HG02885 (cell line): ENCODE measurements at regions not wholly inside any gene's neighbourhood (a gene's known extent, or its start where the extent isn't known, plus 50 kb on each side); places are given as distances from the start of the nearest gene placed in this dataset.
"Not testable (repeated sequence)": the region's sequence is repeated elsewhere in the genome, so short reads cannot be mapped to it uniquely, and the experiment has no call there.

ENCODE experiments used
- ATAC-seq: cut with Tn5 transposase; IDR thresholded peaks from one replicate; pipeline ENCODE4 v1.9.1; 2021; ENCODE audit warnings: mild to moderate bottlenecking; ENCODE audit not compliant: unreplicated experiment, poor library complexity

DNA sequence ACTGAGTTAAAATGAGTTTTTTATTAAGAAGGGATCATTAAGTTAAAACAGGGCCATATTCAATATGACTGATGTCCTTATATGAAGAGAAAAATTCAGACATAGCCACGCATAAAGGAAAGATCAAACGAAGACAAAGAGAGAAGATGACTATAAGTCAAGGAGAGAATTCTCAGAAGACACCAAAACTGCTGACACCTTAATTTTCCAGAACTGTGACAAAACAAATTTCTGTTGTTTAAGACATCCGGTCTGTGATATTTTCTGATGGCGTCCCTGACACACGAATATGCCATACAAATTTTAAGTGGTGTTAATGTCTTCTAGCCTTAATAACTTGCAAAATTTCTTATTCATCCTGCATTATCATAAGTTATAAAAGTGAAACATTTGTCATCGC, 1325.2 kb upstream of the DDX18 start:
- no peak for ATAC-seq

DNA sequence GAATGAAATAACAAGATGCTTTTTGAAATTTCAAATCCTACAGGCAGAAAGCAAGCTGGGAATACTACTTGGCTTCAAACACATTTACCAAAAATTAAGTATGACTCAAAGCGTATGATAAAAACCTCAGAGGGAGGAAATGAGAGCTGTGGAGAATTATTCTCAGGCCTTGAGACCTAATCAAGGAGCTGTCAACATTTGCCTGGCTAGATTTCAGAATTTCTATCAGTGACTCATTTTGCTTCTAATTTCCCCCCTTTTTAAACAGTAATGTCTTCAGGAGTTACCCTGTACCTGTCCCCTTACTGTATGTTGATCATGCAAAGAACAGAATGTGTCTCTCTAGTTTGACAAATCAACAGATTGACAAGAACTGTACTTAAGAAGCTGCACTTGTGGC, 1324.5 kb upstream of the DDX18 start:
- ATAC-seq, result no peak

DNA sequence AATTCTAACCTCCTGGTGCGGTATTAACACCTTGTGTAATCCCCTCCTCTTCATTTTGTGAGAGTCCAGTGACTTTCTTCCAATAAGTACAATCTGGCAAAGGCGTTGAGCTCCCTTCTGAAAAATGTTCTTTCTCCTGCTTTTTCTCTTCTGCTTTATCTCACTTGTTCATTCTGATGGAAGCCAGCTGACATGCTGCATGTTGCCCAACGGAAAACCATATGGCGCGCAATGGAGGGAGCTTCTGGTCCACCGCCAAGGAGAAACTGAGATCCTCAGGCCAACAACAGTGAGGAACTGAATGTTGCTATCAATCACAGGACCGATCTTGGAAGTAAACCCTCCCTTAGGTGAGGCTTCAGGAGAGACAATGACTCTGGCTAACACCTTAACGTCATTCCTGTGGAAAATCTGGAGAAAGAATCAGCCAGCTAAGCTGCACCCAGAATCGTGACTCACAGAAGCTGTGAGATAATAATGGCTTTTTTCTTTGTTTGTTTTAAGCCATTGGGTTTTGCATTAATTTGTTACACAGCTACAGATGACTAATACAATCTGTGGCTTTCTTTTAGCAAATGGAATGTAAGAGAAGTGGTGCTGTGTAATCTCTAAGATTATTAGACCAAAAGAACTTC, 1323.9 kb upstream of the DDX18 start:
- ATAC-seq, result no peak

DNA sequence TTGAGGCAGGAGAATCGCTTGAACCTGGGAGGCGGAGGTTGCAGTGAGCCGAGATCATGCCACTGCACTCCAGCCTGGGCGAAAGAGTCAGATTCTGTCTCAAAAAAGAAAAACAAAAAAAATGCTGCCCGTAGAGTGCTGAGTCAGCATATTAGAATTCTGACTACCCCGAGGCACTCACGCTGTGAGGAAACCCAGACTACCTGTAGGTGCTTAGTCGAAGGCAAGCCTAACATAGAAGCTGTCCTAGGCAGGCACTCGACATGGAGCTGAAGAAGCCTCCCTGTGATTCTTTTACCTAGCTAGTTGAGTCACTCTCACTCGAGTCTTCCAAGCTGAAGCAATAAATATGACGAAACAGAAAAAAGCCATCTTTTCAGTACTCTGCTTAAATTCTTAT, 1323.2 kb upstream of the DDX18 start:
- no peak for ATAC-seq

DNA sequence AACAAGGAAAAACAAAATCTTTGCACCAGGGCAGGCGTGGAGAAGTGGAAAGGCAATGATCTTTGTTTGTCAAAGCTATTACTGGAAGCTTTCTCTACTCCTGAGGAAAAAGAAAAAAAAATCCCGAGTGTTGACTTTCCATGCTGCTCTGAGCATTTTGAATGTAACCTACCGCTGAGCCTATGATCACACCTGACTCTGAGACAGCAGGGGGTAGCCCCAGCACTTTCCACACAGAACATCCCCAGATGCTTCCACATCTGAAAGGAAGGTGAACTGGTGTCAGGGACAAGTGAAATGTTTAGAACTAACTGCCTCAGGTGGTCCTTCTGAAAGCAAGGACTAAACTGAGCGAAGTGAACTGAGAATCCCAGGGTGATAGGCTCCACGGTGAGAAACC, 1315.1 kb upstream of the DDX18 start:
- ATAC-seq, result no peak

DNA sequence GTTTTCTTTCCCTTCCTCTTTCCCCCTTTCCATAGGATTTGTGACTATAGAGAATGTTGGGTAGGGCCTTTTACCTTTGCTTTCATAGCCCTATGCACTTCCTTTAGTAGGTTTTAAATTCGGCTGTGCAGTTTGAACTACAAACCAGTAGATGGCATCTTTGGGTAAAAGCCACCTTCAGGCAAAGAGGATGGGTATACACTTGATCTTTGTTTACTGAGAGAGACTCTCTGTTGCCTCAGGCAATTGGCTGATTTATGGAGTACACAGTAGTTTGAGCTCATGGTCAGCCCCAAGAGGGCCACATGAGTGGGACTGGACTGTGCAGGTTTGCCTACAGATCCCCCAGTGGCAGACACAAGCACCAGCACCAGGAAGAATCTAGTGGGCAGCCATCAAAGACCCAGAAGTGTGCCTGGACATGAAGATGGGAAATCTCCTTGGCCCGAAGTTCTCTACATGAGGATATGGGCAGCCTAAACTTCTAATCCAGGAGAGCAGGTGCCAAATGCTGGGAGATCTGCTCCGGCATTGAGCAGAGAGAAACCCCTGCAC, 1304.3 kb upstream of the DDX18 start:
- peak; percentile 50 for ATAC-seq

DNA sequence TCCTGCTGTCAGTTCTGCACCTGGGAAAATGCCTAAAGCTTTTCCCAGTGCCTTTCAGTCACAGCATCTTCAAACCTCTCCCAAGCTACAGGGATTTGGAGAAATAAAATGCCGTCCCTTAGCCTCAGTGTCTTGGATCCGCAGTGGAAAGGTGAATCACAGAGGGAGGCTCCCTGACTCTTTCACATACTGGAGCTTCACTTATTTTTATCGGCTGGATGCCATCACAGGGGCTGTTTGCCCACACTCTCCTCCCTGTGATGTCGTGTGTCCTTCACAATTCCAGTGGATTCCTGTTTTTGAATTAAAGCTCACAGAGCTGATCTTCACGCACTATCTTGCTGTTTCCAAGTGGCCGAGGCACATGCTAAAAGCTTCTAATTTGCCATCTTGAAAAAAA, 1303.1 kb upstream of the DDX18 start:
- no peak for ATAC-seq

DNA sequence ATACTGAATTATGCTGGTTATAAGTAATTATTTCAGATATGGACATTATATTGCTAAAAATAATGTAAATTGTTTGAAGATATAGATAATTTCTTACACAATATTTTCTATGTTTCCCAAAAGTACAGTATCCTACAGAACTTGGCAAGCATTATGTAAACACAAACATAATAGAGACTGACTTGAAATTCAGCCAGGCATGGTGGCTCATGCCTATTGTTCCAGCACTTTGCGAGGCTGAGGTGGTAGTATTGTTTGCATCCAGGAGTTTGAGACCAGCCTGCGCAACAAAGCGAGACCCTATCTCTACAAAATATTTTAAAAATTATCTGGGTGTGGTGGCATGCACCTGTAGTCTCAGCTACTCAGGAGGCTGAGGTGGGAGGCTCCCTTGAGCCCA, 1300.5 kb upstream of the DDX18 start:
- ATAC-seq, result no peak

DNA sequence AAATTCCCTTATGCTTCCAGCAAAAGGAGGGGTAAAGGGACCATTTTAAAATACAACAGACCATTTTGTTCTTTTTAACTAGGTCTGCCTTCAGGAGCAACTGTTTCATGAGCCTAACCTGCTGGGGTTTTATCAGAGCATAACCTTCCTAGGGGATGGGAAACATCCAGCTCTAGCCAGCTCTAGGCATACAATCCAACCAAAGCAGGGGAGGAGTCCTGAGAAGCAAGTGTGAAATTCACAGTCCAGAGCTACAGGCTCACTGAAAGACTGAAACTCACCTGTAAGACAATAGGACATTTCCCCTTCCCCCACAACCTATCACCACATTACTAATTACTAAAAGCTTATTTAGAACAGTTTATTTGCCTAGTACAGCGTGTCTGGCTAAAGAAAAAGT, 1296.6 kb upstream of the DDX18 start:
- no peak for ATAC-seq

DNA sequence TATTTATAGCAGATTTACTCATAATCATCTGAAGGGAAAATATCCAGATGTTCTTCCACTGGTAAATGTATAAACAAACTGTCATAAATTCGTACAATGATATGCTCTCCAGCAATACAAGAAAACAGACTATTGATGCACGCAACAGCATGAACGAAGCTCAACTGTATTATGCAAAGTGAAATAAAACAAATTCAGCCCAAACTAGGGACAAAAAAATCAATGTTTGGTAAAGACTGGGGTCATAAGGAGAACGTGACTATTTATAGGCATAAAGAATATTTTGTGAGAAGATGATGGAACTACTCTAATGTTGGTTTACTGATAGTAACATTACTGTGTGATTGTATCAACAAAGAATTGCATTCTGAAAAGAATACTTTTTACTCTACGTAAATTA, 1276.7 kb upstream of the DDX18 start:
- no peak for ATAC-seq

DNA sequence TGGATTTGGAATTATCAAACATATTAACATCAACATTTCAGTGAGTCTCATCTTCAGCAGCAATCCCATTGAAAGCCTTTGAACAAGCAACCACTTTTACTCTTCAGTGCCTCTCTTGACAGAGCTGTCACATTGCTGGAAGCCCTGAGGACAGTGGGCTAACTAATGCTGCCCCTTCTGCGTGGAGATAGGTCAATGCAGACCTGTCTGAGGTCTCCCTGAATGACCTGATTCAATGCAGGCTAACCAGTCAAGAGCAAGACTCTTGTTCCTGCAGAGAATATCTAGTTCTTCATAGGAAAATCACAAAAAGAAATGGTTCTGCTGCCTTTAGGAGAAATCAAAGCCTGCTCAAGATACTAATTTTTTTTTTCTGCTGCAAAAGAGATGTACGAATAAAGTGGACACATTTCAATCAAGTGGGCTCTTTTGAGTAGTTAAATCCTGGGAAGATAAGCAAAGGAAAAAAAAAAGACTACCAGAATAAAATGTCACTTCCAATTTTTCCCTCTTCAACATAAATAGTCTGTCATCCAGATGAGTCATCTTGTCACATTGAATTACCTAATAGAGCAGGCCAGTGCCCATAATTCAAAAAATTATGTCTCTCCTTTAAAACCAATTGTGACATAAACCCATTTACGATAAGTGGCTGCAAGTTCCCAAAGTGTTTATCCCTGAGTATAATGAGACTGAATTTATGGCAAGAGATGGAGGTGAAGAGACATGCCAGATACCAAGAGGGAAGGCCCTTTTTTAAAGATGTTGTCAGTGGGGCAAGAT, 1269.0 kb upstream of the DDX18 start:
- no peak for ATAC-seq

DNA sequence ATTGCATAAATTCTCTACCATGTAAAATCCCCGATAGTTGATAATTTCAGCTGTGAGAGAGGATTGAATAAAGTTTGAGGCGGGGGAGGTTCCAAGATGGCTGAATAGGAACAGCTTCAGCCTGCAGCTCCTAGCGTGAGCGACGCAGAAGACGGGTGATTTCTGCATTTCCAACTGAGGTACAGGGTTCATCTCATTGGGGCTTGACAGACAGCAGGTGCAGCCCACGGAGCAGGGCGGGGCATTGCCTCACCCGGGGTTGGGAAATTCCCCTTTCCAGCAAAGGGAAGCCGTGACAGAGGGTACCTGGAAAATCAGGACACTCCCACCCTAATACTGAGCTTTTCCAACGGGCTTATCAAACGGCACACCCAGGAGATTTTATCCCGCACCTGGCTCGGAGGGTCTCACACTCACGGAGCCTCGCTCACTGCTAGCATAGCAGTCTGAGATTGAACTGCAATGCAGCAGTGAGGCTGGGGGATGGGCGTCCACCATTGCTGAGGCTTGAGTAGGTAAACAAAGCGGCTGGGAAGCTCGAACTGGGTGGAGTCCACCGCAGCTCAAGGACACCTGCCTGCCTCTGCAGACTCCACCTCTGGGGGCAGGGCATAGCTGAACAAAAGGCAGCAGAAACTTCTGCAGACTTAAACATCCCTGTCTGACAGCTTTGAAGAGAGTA, 1261.6 kb upstream of the DDX18 start:
- ATAC-seq, result not testable (repeated sequence)

DNA sequence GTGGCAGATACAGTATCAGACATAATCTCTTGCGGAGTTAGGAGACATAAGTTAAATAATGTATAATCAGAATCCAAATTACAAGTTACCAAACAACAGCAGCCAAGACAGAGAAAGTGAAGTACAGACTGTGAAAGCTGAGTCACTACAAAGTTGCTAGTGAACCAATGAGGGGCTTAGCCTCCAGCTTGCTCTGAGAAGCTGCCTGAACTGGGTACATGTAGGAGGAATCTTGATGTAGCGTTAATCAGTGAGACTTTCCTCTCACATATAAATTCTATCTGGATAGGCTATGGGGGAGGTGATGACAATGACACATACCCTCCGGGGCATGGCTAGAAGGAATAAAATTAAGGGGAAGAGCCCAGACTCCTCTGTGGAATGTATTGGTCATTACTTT, 1234.3 kb upstream of the DDX18 start:
- no peak for ATAC-seq

DNA sequence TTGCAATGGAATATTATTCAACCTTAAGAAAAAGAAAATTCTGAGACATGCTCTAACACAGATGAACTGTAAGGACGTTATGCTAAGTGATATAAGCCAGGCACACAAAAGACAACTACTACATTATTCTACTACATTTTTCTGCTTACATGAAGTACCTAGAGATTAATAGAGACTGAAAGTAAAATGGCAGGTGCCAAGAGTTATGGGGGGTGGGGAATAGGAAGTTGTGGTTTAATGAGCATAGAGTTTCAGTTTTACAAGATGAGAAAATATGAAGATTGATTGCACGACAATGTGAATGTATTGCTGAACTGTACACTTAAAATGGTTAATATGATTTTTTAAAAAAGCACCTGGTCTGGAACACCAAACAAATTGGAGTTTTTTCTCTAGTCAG, 1231.6 kb upstream of the DDX18 start:
- ATAC-seq, result no peak

DNA sequence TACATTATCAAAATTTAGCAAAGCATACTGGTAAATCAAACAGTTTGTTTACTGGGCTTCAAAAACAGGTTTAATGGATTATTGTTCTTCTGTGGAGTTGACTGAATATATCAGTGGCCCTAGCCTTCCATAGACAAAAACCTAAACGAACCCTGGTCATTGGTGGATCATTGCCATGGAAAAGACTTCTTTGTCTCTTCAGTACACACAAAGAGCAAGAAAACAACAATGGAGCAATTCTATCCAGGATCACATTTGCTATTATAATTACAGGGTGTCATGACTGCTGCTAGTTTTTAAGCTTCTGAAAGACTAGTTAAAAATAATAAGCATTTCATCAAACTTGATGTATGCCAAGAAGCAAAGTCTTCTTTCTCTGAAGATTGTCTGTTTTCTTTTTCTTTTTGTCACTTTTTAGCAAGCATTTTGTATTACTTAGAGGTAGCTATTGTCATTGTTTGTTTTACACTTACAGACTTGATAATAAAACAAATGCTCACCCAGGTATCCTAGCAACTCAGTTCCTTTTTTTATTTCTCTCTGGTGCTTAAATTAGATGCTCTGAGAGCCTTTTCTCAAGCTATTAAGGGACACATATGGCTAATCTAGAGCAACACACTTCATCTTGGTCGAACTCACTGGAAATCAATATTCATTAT, 1228.7 kb upstream of the DDX18 start:
- ATAC-seq, result no peak

DNA sequence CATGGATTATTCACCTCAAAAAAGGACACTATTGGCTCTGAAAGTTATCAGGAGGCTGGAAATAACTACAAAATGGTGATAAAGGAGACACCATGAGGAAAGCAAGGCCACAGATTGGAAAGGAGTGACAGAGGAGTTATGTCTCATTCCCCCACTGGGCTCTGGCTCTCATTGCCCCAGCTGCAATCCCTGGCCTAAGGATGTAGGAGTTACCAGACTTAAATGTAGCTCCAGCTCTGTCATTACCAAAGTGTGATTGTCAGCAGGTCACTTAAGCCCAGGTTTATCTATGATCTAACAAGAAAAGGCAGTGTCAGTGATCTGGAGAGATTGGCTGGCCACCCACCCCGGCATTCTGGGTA, 1228.2 kb upstream of the DDX18 start:
- no peak for ATAC-seq
